Adrenal gland (tissue), 9 donors: ENCODE measurements at regions not wholly inside any gene's neighbourhood (a gene's known extent, or its start where the extent isn't known, plus 50 kb on each side); places are given as distances from the start of the nearest gene placed in this dataset.

Source experiments
- DNase-seq, 7 donors: peaks; one replicate each; pipeline ENCODE4 v3.0.0-alpha.2; 2019 to 2020
- H3K27ac ChIP-seq, 5 donors: fragments of 200-600 bp; sonication (generic) in 4 of 5; 1 replicate in 3 of 5; 2 replicates in 2 of 5; pipeline versions ENCODE4 v1.5.1 to v1.8.0; 2016 to 2020; ENCODE audit warnings: mild to moderate bottlenecking in 1 of 5
- H3K27me3 ChIP-seq: fragments of 200-600 bp; 2 replicates; pipeline ENCODE4 v1.8.0; 2021
- H3K36me3 ChIP-seq, 2 donors: fragments of 200-600 bp; replicated peaks in 1 of 2; 1 replicate in 1 of 2; 2 replicates in 1 of 2; pipeline versions ENCODE4 v1.5.1 to v1.8.0; 2018 to 2022
- H3K4me1 ChIP-seq, 2 donors: fragments of 200-600 bp; replicated peaks in 1 of 2; 1 replicate in 1 of 2; 2 replicates in 1 of 2; pipeline versions ENCODE4 v1.5.1 to v1.8.0; 2018 to 2021
- H3K4me3 ChIP-seq, 4 donors: fragments of 200-600 bp; sonication (generic) in 3 of 4; one replicate each; pipeline ENCODE4 v1.5.1; 2016 to 2018
- H3K9me3 ChIP-seq, 3 donors: fragments of 200-600 bp; sonication (generic) in 1 of 3; replicated peaks in 1 of 3; 1 replicate in 2 of 3; 2 replicates in 1 of 3; pipeline versions ENCODE4 v1.5.1 to v1.8.0; 2016 to 2021
- POLR2A ChIP-seq, 2 donors: fragments of 450-650 bp; IDR thresholded peaks; one replicate each; pipeline ENCODE4 v1.6.1; 2017; ENCODE audit warnings: antibody characterized with exemption in 2 of 2, mild to moderate bottlenecking in 2 of 2, moderate library complexity in 1 of 2
- WGBS, 4 donors: extraction: QIAGEN DNeasy Blood & Tissue Kit in 2 of 4; methylation state at CpG; one replicate each; pipeline versions ENCODE4 v1.1.5 to v1.1.7; 2013 to 2017; 5-methylcytosine and 5-hydroxymethylcytosine counted together
- intact Hi-C, 2 donors: fragments of 100-400 bp; cut with DNase I; formaldehyde crosslinking; loops; one replicate each; pipeline versions ENCODE4 v1.14.1 to v1.15.0; 2022 to 2023
- TF ChIP-seq, protein P1 (sequence below), 6 experiments: fragments of 450-650 bp in 4 of 6; fragments of 200-600 bp in 2 of 6; sonication (generic) in 1 of 6; IDR thresholded peaks; 1 replicate in 5 of 6; 2 replicates in 1 of 6; pipeline versions ENCODE4 v1.5.1 to v1.8.0; 2016 to 2021; ENCODE audit warnings: antibody characterized with exemption in 6 of 6, mild to moderate bottlenecking in 2 of 6, moderate library complexity in 1 of 6
- donor health status: healthy with polysubstance abuse.
- donor health status: Bipolar disorder and iron deficiency.
- donor health status: DM: yes; HTN: yes; CAD: no.
- donor health status: DM: no; HTN: no; CAD: no.
- donor health status: DM: no; HTN: no; CAD: no.

- H3K36me3 ChIP-seq = no peaks in the 10 kb centered on the region
- no peak overlapping the region for H3K27ac ChIP-seq
- peaks cover 5% of the 10 kb centered on the region for H3K27me3 ChIP-seq
- TF ChIP-seq POLR2A (IDR thresholded peaks at IDR 0.05) = no peak
- TF ChIP-seq, protein P1, sequence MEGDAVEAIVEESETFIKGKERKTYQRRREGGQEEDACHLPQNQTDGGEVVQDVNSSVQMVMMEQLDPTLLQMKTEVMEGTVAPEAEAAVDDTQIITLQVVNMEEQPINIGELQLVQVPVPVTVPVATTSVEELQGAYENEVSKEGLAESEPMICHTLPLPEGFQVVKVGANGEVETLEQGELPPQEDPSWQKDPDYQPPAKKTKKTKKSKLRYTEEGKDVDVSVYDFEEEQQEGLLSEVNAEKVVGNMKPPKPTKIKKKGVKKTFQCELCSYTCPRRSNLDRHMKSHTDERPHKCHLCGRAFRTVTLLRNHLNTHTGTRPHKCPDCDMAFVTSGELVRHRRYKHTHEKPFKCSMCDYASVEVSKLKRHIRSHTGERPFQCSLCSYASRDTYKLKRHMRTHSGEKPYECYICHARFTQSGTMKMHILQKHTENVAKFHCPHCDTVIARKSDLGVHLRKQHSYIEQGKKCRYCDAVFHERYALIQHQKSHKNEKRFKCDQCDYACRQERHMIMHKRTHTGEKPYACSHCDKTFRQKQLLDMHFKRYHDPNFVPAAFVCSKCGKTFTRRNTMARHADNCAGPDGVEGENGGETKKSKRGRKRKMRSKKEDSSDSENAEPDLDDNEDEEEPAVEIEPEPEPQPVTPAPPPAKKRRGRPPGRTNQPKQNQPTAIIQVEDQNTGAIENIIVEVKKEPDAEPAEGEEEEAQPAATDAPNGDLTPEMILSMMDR (IDR thresholded peaks at IDR 0.05) = no peak
- no peaks in the 10 kb centered on the region for H3K9me3 ChIP-seq
- no peak for DNase-seq
- H3K4me1 ChIP-seq = peaks cover 0 to 6% of the 10 kb centered on the region in 2 donors
- 61 to 72% (median 72%) methylated on average over 13 to 15 of the region's 15 CpGs for WGBS, 4 donors
- no peak overlapping the region for H3K4me3 ChIP-seq
- intact Hi-C loops = loop anchor here (5.0 to 10.0 kb wide), 2 partner anchors 558 to 574 kb away; no protein-coding TSS in a partner anchor
These were observed 52.0 kb upstream of the ARL4C start for GRCh38 chr2:234548695-234549420.

DNA sequence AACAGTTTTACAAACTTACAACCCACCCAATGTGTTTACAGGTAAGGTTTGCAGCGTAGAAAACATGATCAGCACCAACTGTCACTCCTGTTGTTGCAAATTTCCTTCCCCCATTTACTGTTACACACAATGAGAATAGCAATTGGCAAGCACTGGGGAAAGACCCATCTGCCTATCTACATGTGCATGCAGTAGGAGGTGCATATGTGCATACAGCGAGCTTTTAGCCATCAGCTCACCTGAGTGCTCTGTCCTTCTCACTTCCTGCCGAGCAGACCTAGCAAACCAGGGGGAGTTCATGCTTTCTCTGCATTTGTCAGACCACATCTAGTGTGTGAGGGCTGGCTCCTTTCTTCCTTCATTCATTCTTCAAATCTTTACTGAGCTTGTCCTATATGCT lies 49.9 kb upstream of the ARL4C start:
- TF ChIP-seq, protein P1 (IDR thresholded peaks at IDR 0.05) = no peak
- TF ChIP-seq POLR2A (IDR thresholded peaks at IDR 0.05) = no peak
- intact Hi-C loops = loop anchor here (5.0 to 10.0 kb wide), 2 partner anchors 561 to 572 kb away; no protein-coding TSS in a partner anchor

More for the DNA sequence above, 49.9 kb upstream of the ARL4C start:
- no peaks in the 10 kb centered on the region for H3K36me3 ChIP-seq
- H3K27me3 ChIP-seq = peaks cover 5% of the 10 kb centered on the region
- H3K4me3 ChIP-seq = no peak overlapping the region
- no peak overlapping the region for H3K27ac ChIP-seq
- 78 to 90% (median 84%) methylated on average over 3 of the region's 3 CpGs for WGBS, 4 donors
- no peak for DNase-seq
- no peaks in the 10 kb centered on the region for H3K9me3 ChIP-seq
- H3K4me1 ChIP-seq = peaks cover 0 to 6% of the 10 kb centered on the region in 2 donors
